Activated naive CD4-positive, alpha-beta T cell treated with Interleukin-2 at 50 U/mL for 16 hours (primary cell): ENCODE measurements at regions not wholly inside any gene's neighbourhood (a gene's known extent, or its start where the extent isn't known, plus 50 kb on each side); places are given as distances from the start of the nearest gene placed in this dataset.

ENCODE experiments used
- DNase-seq: peaks from one replicate; pipeline ENCODE4 v3.0.0-alpha.2; 2020

GRCh38 chr13:22102271-22102670 is 431.4 kb downstream of the FGF9 start:
- no peak for DNase-seq

DNA sequence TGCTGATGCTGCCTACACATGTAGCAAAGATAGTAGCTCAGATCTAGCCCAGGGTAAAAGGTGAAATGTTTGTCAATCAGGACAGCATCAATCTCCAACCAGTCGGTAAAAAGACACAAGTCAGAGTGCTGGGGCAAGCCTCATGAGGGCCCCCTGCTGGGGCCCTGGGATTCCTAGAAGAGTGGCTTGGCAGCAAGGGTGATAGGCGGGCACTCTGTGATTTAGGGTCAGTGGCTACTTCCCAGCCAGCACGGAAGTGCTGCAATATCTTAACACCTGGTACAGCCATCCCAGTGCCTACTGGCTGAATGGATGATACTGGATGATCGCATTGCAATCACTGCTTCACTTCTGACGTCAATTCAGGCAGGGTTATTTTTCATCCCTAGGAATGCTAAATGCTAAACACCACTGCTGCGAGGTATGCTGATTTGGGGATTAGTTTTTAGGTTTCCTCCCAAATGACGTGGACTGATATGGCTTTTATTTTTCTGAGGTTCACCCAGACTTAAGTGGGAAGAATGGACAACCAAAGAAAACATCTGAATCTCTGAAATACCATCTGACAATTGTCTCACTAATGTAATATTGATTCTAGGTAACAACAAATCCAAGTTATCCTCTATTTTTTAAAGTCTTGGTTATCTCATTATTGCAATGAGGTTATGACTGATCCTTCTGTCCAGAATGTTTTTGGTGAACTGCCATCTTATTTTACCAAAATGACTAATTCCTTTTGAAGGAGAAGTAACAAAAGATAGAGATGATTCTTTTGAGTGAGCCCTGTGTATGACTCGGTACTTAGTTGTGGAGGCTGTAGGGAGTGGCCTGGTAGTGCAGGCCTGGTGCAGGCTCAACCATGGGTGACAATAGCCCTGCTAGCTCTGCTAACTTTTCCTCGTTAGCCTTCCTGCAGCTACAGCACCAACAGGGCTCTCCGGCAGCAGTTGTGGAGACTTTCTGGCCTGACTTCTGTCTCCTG is 432.5 kb downstream of the FGF9 start:
- no peak for DNase-seq

GRCh38 chr13:22106058-22106457 is 435.2 kb downstream of the FGF9 start:
- no peak for DNase-seq

- DNase-seq, result no peak
Measured at GRCh38 chr13:22107549-22107948, 436.7 kb downstream of the FGF9 start.

DNA sequence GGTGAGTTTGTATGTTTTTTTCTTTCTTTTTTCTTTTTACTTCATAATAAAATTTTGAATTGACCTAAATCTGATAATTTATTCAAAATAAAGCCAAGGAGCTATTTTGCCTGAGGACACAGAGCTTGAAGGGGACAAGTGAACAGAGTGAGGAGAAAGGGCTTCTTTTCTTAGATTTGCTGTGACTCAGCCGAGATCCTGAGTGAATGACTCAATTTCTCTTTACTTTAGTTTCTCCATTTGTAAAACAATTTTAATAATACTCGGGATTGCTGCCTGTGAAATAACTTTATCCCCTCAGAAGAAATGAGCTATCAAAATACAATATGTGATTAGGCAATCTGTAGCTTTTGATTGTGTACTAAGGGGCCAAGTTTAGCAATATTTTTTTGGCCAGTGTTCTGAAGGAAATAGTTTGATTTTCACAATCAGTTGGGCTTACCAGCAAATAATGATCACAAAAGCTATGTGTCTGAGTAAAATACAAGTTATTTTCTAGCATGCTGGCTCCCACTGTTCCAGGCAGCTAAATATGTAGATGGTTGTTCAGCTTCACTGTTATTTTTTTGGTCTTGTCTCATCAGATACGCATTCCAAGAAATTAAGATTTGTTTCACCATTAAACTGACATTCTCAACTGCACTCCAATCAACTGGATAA is 437.5 kb downstream of the FGF9 start:
- no peak for DNase-seq

DNA sequence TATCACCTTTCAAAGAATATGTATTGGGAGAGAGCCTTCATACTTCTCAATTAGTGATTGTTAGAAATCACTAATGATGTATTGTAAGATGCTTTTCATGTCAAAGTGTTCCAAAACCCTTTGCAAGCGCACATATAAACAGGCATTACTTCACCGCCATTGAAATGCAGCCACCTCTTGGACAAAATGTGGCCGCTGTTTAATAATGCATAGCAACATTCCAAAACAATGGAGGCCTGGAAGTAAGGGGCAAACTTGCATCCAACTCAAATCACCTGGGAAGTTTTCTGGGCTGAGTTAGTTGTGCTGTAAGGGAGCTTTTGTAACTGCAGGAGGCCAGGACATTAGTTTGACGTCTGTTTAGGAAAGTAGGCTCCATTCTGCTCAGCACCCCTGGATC is 438.1 kb downstream of the FGF9 start:
- DNase-seq, result no peak

DNA sequence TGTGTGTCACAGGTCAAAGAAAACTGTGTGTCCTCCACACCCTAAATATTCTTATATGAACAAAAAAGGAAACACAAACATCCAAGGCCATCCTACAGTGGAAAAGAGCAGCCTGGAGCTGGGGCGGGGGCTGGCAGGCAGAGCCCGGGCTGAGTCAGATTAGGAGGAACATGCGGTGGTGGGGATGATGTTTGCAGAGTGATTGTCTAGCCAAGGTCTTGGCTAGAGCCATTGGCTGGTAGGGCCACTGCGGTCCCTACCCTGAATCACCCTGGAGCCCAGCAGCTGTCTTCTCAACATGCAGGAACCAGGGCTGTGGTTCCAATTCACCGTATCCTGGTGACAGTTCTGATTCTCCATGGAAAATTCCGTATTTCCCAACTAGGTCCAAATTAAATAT is 439.5 kb downstream of the FGF9 start:
- DNase-seq, result no peak

GRCh38 chr13:22111152-22111783 is 440.4 kb downstream of the FGF9 start:
- no peak for DNase-seq

GRCh38 chr13:22111961-22112360 is 441.1 kb downstream of the FGF9 start:
- no peak for DNase-seq

GRCh38 chr13:22112956-22113745 is 442.3 kb downstream of the FGF9 start:
- DNase-seq, result no peak

- DNase-seq, result peak; percentile 9
Measured at GRCh38 chr13:22114630-22115311, 443.9 kb downstream of the FGF9 start.

- DNase-seq, result no peak
Measured at GRCh38 chr13:22118158-22118557, 447.3 kb downstream of the FGF9 start.

DNA sequence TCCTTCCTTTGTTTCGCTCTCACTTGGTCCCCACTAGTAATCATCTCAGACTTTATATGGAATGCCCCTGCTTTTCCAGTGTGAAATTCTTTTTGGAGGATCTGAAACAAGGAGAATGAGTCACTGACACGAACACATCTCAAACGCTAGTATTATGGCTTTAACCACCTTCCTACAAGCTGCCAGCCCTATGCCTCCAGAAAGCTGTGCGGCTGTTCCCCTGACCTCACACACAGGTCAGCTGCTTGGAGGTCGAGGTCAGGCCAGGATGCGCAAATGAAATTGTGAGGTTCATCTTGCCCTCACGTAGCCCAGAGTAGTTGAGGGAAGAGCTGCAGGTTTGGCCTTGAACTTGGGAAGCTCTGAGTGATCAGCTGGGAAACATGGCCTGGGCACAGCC is 449.8 kb downstream of the FGF9 start:
- no peak for DNase-seq

DNA sequence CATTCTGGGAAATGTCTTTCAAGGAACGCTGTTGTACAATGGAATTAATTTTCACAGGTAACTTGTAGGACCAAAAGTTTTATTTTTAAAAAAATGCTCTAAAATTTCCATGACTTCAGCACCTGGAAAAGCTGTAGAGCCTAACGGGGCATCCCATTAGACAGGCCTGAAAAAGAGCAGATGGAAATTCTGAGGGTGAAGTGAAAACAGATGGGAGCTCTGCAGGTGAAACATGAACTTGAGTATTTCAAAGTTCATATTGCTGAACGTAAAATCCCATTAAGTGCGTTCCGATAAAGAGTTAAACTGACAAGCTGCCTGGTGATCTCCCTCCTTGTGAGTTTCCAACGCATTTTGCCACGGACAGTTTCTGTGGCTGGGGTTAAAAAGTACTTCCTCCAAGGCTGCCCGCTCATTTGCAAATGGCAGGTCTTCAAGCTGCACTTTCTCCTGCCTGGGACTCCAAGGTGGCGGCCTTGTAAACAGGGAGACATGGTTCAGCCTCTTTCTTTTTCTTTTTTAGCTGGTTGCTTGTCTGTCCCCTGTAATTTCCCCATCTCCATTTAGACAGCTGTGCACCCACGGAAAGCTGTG is 450.4 kb downstream of the FGF9 start:
- DNase-seq, result no peak

DNA sequence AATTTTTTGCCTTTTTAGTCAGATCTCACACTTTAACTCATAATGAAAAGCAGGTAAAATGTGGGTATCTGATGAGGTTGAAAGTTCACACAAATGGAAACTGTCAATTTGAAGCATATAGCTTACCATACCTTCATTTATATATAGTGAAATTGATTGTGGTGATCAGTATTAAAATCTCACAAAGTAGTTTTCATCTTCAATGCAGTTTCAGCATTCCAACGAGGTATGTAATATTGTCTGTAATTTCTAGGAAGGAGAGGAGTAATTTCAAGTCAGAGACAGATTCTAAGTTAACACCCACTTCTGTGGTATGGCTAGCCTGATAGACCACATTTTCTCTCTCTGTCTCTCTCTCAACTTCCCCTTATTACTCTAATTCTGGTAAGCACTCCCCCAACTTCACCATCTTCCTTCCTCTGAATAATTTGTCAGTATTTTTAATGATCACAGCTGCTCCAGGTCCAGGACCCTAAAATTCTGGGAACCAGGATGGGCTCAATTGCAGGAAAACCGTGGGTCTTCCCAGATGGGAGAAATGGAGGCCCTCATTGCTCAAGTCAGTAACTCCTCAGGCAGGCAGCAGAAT is 455.7 kb downstream of the FGF9 start:
- DNase-seq, result no peak

DNA sequence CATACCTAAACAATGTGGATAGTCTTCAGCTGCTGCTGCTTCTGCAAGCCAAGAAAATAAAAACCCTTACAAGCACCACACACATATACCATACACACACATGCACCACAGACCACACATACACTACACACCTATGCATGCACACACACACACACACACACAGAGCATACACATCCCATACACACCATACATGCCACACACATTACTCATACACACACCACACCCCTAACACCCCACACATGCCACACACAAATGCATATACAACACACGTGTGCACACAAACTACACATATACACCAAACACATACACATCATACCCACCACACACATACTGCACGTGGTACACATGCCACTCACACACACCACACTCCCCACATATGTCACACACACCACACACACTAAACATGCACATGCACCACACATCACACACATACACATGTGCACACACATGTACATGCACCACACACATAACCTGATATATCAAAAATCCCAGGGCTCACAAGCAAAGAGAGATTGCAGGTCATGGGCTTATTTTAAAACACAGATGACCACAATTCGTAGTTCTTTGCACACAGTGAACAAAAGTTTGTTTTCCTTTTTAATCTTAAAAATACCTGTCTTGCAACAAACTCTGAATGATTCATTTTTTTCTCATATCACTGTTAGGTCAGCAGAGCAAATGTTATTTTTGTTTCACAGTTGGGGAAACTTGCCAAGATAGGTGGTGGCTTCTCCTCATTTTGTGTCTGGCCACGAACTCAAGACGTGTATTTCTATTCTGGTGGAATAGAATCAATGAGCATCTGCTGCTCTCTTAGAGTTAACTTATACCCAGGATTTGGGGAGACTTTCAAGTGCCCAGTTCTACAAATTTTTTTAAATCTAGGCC is 456.6 kb downstream of the FGF9 start:
- no peak for DNase-seq

DNA sequence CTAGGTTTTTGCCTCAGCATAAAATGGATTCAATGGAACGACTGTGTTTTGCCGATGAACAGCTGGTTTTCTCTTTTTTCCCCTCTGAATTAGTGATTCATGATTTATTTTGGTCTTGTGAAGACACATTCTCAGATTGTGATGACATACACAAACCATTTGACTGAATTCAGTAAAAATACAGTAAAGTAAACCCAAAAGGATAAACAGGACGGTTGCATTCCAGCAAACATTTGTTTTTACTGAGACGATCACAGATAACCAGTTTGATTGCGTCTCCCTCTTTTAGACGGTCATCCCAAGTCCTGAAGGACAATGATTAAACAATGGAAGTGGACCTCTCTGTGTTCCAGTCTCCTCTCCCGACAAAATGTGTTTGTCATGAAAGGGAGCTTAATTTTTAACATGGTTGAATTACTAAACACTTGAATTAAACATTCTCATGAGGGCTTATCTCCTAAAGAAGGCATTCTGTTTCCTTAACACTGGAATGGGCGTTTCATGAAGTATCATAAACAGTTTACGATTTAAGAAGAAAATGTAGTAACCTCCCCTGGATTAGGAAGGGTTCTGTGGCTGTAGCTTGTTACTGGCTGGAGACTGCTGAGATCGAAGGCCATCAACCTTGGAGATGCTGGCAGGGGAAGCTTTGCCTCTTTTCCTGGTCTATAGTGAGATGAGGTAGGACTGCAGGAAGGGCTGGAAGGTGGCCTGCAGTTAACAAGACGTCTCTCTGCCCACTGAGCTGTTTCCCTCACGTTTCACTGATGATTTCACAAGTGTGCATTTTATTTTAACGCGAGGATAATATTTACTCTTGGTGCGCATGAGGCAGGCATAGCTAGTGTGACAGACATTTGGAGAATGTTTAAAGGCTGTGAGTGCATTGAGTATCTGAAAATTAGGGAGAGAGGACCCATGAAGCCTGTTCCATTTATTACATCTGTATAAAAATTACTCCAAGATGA is 457.9 kb downstream of the FGF9 start:
- no peak for DNase-seq

DNA sequence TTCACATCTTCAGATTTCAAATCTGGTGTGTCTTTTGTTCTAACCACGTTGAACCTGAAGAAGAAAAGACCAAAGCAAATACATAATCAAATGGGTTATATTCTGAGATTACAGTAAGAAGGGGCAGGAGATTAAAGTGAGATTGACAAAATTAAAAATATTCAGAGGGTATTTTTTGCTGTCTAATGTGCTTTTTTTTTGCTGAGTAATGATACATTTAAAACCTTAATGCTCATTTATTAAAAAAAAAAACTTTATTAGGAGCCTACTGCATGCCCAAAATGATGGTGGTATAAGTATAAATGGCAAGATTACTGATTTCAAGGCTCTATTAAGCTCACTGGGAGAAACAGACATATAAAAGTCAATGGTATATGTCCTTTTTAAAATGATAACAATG is 459.4 kb downstream of the FGF9 start:
- no peak for DNase-seq

GRCh38 chr13:22134261-22134660 is 463.4 kb downstream of the FGF9 start:
- DNase-seq, result no peak
